Liver (tissue), 8 donors: ENCODE measurements at regions not wholly inside any gene's neighbourhood (a gene's known extent, or its start where the extent isn't known, plus 50 kb on each side); places are given as distances from the start of the nearest gene placed in this dataset.
A peak's percentile ranks its signal among the peaks of the same experiment; 100 is the strongest.

Source experiments
- DNase-seq: peaks from one replicate; pipeline ENCODE4 v3.0.0-alpha.2; 2017; ENCODE audit warnings: low spot score
- H3K27ac ChIP-seq, 2 donors: one replicate each; pipeline ENCODE4 v1.7.0; 2013; ENCODE audit warnings: inconsistent platforms in 2 of 2, low read length in 2 of 2, control low read depth in 1 of 2, low read depth in 1 of 2, mild to moderate bottlenecking in 1 of 2
- H3K27me3 ChIP-seq, 4 donors: one replicate each; pipeline versions ENCODE4 v1.6.1 to v1.7.0; 2013; ENCODE audit warnings: low read length in 3 of 4, inconsistent platforms in 1 of 4, mild to moderate bottlenecking in 1 of 4, moderate library complexity in 1 of 4; ENCODE audit not compliant: control insufficient read depth in 4 of 4, insufficient read depth in 4 of 4
- H3K36me3 ChIP-seq, 4 donors: one replicate each; pipeline versions ENCODE4 v1.6.1 to v1.7.0; 2013; ENCODE audit warnings: low read length in 3 of 4, mild to moderate bottlenecking in 3 of 4, low read depth in 1 of 4, moderate library complexity in 1 of 4; ENCODE audit not compliant: control insufficient read depth in 4 of 4, insufficient read depth in 3 of 4
- H3K4me1 ChIP-seq, 4 donors: one replicate each; pipeline versions ENCODE4 v1.6.1 to v1.7.0; 2013; ENCODE audit warnings: low read length in 3 of 4, mild to moderate bottlenecking in 3 of 4, moderate library complexity in 1 of 4; ENCODE audit not compliant: control insufficient read depth in 4 of 4, insufficient read depth in 4 of 4
- H3K4me3 ChIP-seq, 3 donors: one replicate each; pipeline versions ENCODE4 v1.6.1 to v1.7.0; 2013; ENCODE audit warnings: low read length in 3 of 3, control low read depth in 1 of 3, low read depth in 1 of 3, mild to moderate bottlenecking in 1 of 3
- H3K9ac ChIP-seq, 2 donors: one replicate each; pipeline ENCODE4 v1.7.0; 2013; ENCODE audit warnings: low read length in 2 of 2, mild to moderate bottlenecking in 2 of 2, moderate library complexity in 2 of 2, control low read depth in 1 of 2, low read depth in 1 of 2
- H3K9me3 ChIP-seq, 4 donors: one replicate each; pipeline versions ENCODE4 v1.6.1 to v1.7.0; 2013; ENCODE audit warnings: low read length in 3 of 4; ENCODE audit not compliant: control insufficient read depth in 4 of 4
- ATF3 ChIP-seq: IDR thresholded peaks from 2 replicates; pipeline ENCODE4 v1.6.1; 2016; ENCODE audit warnings: antibody characterized with exemption
- CTCF ChIP-seq: fragments of 150-350 bp; IDR thresholded peaks from 2 replicates; pipeline ENCODE4 v1.5.1; 2017; ENCODE audit warnings: improper control_type of control experiment, low read depth, low read length; ENCODE audit not compliant: missing input control
- EGR1 ChIP-seq, 2 donors: IDR thresholded peaks; 2 replicates each; pipeline ENCODE4 v1.6.1; 2016 to 2018; ENCODE audit warnings: antibody characterized with exemption in 2 of 2, low read depth in 2 of 2
- FOXA1 ChIP-seq: IDR thresholded peaks from 2 replicates; pipeline ENCODE4 v1.6.1; 2016; ENCODE audit warnings: antibody characterized with exemption
- FOXA2 ChIP-seq: IDR thresholded peaks from 2 replicates; pipeline ENCODE4 v1.6.1; 2016; ENCODE audit warnings: antibody characterized with exemption
- HNF4A ChIP-seq, 2 donors: conservative IDR thresholded peaks; 2 replicates each; pipeline ENCODE4 v1.6.1; 2016; ENCODE audit warnings: antibody characterized with exemption in 2 of 2, mild to moderate bottlenecking in 2 of 2
- NR2F2 ChIP-seq: IDR thresholded peaks from 2 replicates; pipeline ENCODE4 v1.6.1; 2016; ENCODE audit warnings: antibody characterized with exemption
- RAD21 ChIP-seq, 2 donors: IDR thresholded peaks; 2 replicates each; pipeline ENCODE4 v1.6.1; 2016; ENCODE audit warnings: antibody characterized with exemption in 2 of 2, mild to moderate bottlenecking in 2 of 2
- RXRA ChIP-seq, 2 donors: IDR thresholded peaks; 2 replicates each; pipeline ENCODE4 v1.6.1; 2017 to 2018; ENCODE audit warnings: antibody characterized with exemption in 2 of 2, mild to moderate bottlenecking in 1 of 2
- SP1 ChIP-seq: IDR thresholded peaks from 2 replicates; pipeline ENCODE4 v1.6.1; 2018; ENCODE audit warnings: antibody characterized with exemption, mild to moderate bottlenecking
- TAF1 ChIP-seq: conservative IDR thresholded peaks from 2 replicates; pipeline ENCODE4 v1.6.1; 2016; ENCODE audit warnings: antibody characterized with exemption, mild to moderate bottlenecking
- YY1 ChIP-seq: IDR thresholded peaks from 2 replicates; pipeline ENCODE4 v1.6.1; 2016; ENCODE audit warnings: antibody characterized with exemption, mild to moderate bottlenecking
- WGBS: extraction: QIAGEN DNeasy Blood & Tissue Kit; methylation state at CpG from one replicate; pipeline ENCODE4 v1.1.7; 2013; 5-methylcytosine and 5-hydroxymethylcytosine counted together
- donor health status: healthy.
- donor health status: healthy.
- donor health status: healthy.
- donor health status: healthy.
- donor health status: healthy.

GRCh38 chr14:101282418-101282817, 278.9 kb upstream of the DIO3 start:
- no peaks in the 10 kb centered on the region for H3K9me3 ChIP-seq
- TF ChIP-seq FOXA1 (no peak), EGR1 (IDR thresholded peaks at IDR 0.05; ENCODE audit: low read depth in 2 of 2) (no peak), NR2F2 (no peak), SP1 (no peak), YY1 (no peak), CTCF (no peak)
- WGBS, result 87% methylated on average over 3 of the region's 3 CpGs

GRCh38 chr14:101284711-101285110, 276.6 kb upstream of the DIO3 start:
- no peak for DNase-seq
- H3K4me1 ChIP-seq, result peaks cover 6 to 20% (median 12%) of the 10 kb centered on the region in 4 donors
- H3K9ac ChIP-seq, result no peak overlapping the region
- H3K9me3 ChIP-seq, result no peaks in the 10 kb centered on the region
- H3K4me3 ChIP-seq, result no peak overlapping the region
- no peak overlapping the region for H3K27ac ChIP-seq
- TF ChIP-seq HNF4A (conservative IDR thresholded peaks at IDR 0.05) (peak; percentile 61 to 82), YY1 (no peak)
- 56% methylated on average over 3 of the region's 3 CpGs for WGBS
- H3K36me3 ChIP-seq, result no peaks in the 10 kb centered on the region
- H3K27me3 ChIP-seq, result no peaks in the 10 kb centered on the region

More at GRCh38 chr14:101282418-101282817, 278.9 kb upstream of the DIO3 start:
- Histone ChIP-seq H3K36me3 (no peaks in the 10 kb centered on the region), H3K27me3 (no peaks in the 10 kb centered on the region), H3K4me3 (no peak overlapping the region), H3K4me1 (peaks cover 0 to 9% (median 0%) of the 10 kb centered on the region in 4 donors), H3K27ac (no peak overlapping the region), H3K9ac (no peak overlapping the region)
- DNase-seq, result no peak

GRCh38 chr14:101286271-101287018, 274.9 kb upstream of the DIO3 start:
- 54% methylated on average over 19 of the region's 19 CpGs for WGBS
- Histone ChIP-seq H3K27me3 (no peaks in the 10 kb centered on the region), H3K27ac (no peak overlapping the region), H3K9me3 (no peaks in the 10 kb centered on the region), H3K4me3 (no peak overlapping the region), H3K4me1 (peaks cover 6 to 20% (median 13%) of the 10 kb centered on the region in 4 donors), H3K9ac (no peak overlapping the region), H3K36me3 (no peaks in the 10 kb centered on the region)
- DNase-seq, result no peak
- TF ChIP-seq RAD21 (IDR thresholded peaks at IDR 0.05) (peak in 1 of 2 donors; percentile 15), FOXA2 (peak; percentile 6), SP1 (peak; percentile 21), NR2F2 (no peak)

GRCh38 chr14:101288436-101289229, 272.7 kb upstream of the DIO3 start:
- DNase-seq, result peak; percentile 44
- TF ChIP-seq CTCF (peak; percentile 7), NR2F2 (no peak), YY1 (no peak), TAF1 (no peak), RXRA (IDR thresholded peaks at IDR 0.05) (peak in 1 of 2 donors; percentile 22), ATF3 (no peak), EGR1 (IDR thresholded peaks at IDR 0.05; ENCODE audit: low read depth in 2 of 2) (no peak), SP1 (peak; percentile 47), FOXA2 (no peak)

More at GRCh38 chr14:101288436-101289229, 272.7 kb upstream of the DIO3 start:
- Histone ChIP-seq H3K4me3 (no peak overlapping the region), H3K27me3 (no peaks in the 10 kb centered on the region), H3K27ac (peak overlapping the region; percentile 37 to 53), H3K9ac (no peak overlapping the region), H3K9me3 (no peaks in the 10 kb centered on the region), H3K4me1 (peaks cover 6 to 20% (median 13%) of the 10 kb centered on the region in 4 donors), H3K36me3 (no peaks in the 10 kb centered on the region)
- WGBS, result 45% methylated on average over 20 of the region's 20 CpGs
